Epithelial cell of proximal tubule (primary cell): ENCODE measurements at regions not wholly inside any gene's neighbourhood (a gene's known extent, or its start where the extent isn't known, plus 50 kb on each side); places are given as distances from the start of the nearest gene placed in this dataset.

Source experiments
- DNase-seq: peaks from one replicate; pipeline ENCODE4 v3.0.0-alpha.2; 2011; ENCODE audit warnings: low read depth
- H3K4me3 ChIP-seq: 2 replicates; pipeline ENCODE4 v1.5.1; 2011; ENCODE audit warnings: low read depth, mild to moderate bottlenecking, low read length
- TF ChIP-seq, protein P1 (sequence below): conservative IDR thresholded peaks from 2 replicates; pipeline ENCODE4 v1.5.1; 2012; ENCODE audit warnings: low read depth, mild to moderate bottlenecking, low read length

GRCh38 chr17:77905766-77906165 is 52.7 kb upstream of the TNRC6C start:
- no peak overlapping the region for H3K4me3 ChIP-seq
- DNase-seq: no peak
- TF ChIP-seq, protein P1, sequence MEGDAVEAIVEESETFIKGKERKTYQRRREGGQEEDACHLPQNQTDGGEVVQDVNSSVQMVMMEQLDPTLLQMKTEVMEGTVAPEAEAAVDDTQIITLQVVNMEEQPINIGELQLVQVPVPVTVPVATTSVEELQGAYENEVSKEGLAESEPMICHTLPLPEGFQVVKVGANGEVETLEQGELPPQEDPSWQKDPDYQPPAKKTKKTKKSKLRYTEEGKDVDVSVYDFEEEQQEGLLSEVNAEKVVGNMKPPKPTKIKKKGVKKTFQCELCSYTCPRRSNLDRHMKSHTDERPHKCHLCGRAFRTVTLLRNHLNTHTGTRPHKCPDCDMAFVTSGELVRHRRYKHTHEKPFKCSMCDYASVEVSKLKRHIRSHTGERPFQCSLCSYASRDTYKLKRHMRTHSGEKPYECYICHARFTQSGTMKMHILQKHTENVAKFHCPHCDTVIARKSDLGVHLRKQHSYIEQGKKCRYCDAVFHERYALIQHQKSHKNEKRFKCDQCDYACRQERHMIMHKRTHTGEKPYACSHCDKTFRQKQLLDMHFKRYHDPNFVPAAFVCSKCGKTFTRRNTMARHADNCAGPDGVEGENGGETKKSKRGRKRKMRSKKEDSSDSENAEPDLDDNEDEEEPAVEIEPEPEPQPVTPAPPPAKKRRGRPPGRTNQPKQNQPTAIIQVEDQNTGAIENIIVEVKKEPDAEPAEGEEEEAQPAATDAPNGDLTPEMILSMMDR: no peak

- no peak for DNase-seq
- no peak overlapping the region for H3K4me3 ChIP-seq
- TF ChIP-seq, protein P1: no peak
Measured at GRCh38 chr17:77906377-77906871, 52.1 kb upstream of the TNRC6C start.

- DNase-seq: no peak
- H3K4me3 ChIP-seq: no peak overlapping the region
- TF ChIP-seq, protein P1: no peak
Measured at GRCh38 chr17:77907497-77908461, 50.7 kb upstream of the TNRC6C start.

DNA sequence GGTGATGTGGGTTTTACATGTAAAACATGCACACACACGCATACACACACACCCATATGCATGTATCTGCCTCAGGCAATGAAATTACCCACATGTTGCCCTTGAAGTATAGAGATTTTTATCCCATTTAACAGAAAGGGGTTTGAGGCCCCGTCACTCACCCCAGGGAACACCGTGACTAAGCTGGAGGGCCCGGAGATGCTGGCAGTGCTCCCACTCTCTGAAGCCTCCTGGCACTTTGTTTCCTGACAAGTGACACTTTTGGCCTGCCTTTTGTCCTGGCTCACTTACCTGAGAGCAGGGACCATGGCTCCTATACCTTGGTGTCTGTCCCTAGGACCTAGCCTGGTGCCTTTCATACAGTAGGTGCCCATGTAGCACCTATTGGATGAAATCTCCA is 50.0 kb upstream of the TNRC6C start:
- TF ChIP-seq, protein P1: no peak
- no peak overlapping the region for H3K4me3 ChIP-seq
- no peak for DNase-seq
